ENCODE measurements at regions not wholly inside any gene's neighbourhood (a gene's known extent, or its start where the extent isn't known, plus 50 kb on each side); places are given as distances from the start of the nearest gene placed in this dataset.

DNA sequence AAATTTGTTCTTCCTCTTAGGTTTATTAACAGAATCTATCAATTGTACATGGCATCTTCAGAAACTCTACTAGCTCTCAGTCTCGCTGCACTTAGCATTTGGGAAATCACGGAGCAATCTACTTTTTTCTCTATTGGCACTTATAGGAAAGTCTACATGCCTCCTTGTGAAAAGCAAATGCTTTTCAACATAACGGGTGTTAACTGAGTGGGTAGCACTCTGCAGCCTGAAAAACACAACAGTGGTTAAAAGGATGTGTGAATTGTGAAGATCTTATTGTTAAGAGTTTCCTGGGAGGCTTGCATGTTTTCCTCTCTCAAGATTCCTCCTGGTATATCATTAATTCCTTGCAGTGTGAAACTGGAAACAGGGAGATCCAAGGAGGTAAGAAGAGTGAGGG is 204.2 kb upstream of the SESN3 start:
- Mint-ChIP-seq H3K4me3 (no peak overlapping the region), H3K27ac (no peak overlapping the region), H3K9me3 (no peaks in the 10 kb centered on the region), H3K36me3 (ENCODE audit: low read depth) (no peaks in the 10 kb centered on the region), H3K27me3 (peaks cover 4% of the 10 kb centered on the region), H3K4me1 (ENCODE audit: low read depth) (peaks cover 13% of the 10 kb centered on the region)
- Histone ChIP-seq H3K27ac (ENCODE audit: low read depth in 1 of 2, low read length in 2 of 2) (no peak overlapping the region), H3K9me3 (ENCODE audit: control insufficient read depth in 1 of 2, insufficient read depth in 1 of 2, low read length in 2 of 2) (no peaks in the 10 kb centered on the region), H3K4me3 (ENCODE audit: low read length) (no peak overlapping the region), H3K36me3 (ENCODE audit: insufficient read depth, low read length) (no peaks in the 10 kb centered on the region), H3K4me1 (ENCODE audit: insufficient read depth, low read length) (no peaks in the 10 kb centered on the region), H3K27me3 (ENCODE audit: control insufficient read depth in 1 of 2, insufficient read depth in 2 of 2, low read length in 2 of 2) (no peaks in the 10 kb centered on the region)
- DNase-seq (no peak), ATAC-seq (ENCODE audit: poor library complexity) (no peak)
- intact Hi-C loops (cut with DNase I, micrococcal nuclease): no loop called here
- ChIA-PET CTCF (no interaction called here), POLR2A (no interaction called here)
- TF ChIP-seq, protein P1, sequence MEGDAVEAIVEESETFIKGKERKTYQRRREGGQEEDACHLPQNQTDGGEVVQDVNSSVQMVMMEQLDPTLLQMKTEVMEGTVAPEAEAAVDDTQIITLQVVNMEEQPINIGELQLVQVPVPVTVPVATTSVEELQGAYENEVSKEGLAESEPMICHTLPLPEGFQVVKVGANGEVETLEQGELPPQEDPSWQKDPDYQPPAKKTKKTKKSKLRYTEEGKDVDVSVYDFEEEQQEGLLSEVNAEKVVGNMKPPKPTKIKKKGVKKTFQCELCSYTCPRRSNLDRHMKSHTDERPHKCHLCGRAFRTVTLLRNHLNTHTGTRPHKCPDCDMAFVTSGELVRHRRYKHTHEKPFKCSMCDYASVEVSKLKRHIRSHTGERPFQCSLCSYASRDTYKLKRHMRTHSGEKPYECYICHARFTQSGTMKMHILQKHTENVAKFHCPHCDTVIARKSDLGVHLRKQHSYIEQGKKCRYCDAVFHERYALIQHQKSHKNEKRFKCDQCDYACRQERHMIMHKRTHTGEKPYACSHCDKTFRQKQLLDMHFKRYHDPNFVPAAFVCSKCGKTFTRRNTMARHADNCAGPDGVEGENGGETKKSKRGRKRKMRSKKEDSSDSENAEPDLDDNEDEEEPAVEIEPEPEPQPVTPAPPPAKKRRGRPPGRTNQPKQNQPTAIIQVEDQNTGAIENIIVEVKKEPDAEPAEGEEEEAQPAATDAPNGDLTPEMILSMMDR (IDR thresholded peaks at IDR 0.05): no peak

GRCh38 chr11:95434489-95435057 is 203.6 kb upstream of the SESN3 start:
- Histone ChIP-seq H3K36me3 (ENCODE audit: insufficient read depth, low read length) (no peaks in the 10 kb centered on the region), H3K27ac (ENCODE audit: low read depth in 1 of 2, low read length in 2 of 2) (no peak overlapping the region), H3K4me1 (ENCODE audit: insufficient read depth, low read length) (no peaks in the 10 kb centered on the region), H3K9me3 (ENCODE audit: control insufficient read depth in 1 of 2, insufficient read depth in 1 of 2, low read length in 2 of 2) (no peaks in the 10 kb centered on the region), H3K4me3 (ENCODE audit: low read length) (no peak overlapping the region), H3K27me3 (ENCODE audit: control insufficient read depth in 1 of 2, insufficient read depth in 2 of 2, low read length in 2 of 2) (no peaks in the 10 kb centered on the region)
- DNase-seq (peak in 1 of 14 experiments; percentile 9), ATAC-seq (ENCODE audit: poor library complexity) (no peak)
- no peaks in the 10 kb centered on the region for H3K9me3 Mint-ChIP-seq
- H3K27me3 Mint-ChIP-seq: peaks cover 4% of the 10 kb centered on the region
- POLR2A ChIA-PET: interaction anchor here (1.0 kb wide), 1 partner anchor 203 kb away, joined by 3 read pairs; no protein-coding TSS in a partner anchor
- H3K4me1 Mint-ChIP-seq (ENCODE audit: low read depth): peaks cover 13% of the 10 kb centered on the region
- H3K4me3 Mint-ChIP-seq: no peak overlapping the region
- TF ChIP-seq, protein P1 (IDR thresholded peaks at IDR 0.05): no peak
- H3K36me3 Mint-ChIP-seq (ENCODE audit: low read depth): no peaks in the 10 kb centered on the region
- H3K27ac Mint-ChIP-seq: no peak overlapping the region
- intact Hi-C loops (cut with DNase I, micrococcal nuclease): no loop called here
- CTCF ChIA-PET: interaction anchor here (0.6 kb wide), 1 partner anchor 299 kb away, joined by 3 read pairs; no protein-coding TSS in a partner anchor

DNA sequence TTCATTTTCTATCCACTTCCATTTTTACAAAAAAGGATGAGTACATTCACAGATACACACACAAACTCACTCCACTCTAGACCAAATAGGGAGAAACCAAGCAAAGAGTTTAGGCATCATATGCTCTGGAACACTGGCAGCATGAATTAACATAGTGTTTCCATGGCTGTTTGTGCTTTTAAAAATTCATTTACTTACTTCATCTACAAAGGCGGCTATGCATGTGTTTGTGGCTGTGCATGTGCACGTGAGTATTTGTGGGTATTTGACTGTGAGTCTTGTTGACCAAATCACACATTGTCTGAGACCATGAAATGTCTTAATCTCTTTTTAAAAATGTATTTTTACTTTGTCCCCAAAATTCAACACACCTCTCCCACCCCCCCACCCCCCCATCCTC is 203.0 kb upstream of the SESN3 start:
- TF ChIP-seq, protein P1 (IDR thresholded peaks at IDR 0.05): no peak
- ATAC-seq (ENCODE audit: poor library complexity): no peak
- H3K4me1 Mint-ChIP-seq (ENCODE audit: low read depth): peaks cover 13% of the 10 kb centered on the region
- POLR2A ChIA-PET: interaction anchor here (1.0 to 1.5 kb wide), 2 partner anchors 202 kb away, joined by 3 to 6 read pairs; partner anchors contain the start of gene SESN3
- no peak overlapping the region for H3K27ac Mint-ChIP-seq
- H3K27ac ChIP-seq (ENCODE audit: low read depth in 1 of 2, low read length in 2 of 2): no peak overlapping the region
- no peaks in the 10 kb centered on the region for H3K36me3 ChIP-seq (ENCODE audit: insufficient read depth, low read length)
- H3K4me1 ChIP-seq (ENCODE audit: insufficient read depth, low read length): no peaks in the 10 kb centered on the region
- peaks cover 4% of the 10 kb centered on the region for H3K27me3 Mint-ChIP-seq
- no peak overlapping the region for H3K4me3 Mint-ChIP-seq
- H3K9me3 ChIP-seq (ENCODE audit: control insufficient read depth in 1 of 2, insufficient read depth in 1 of 2, low read length in 2 of 2): no peaks in the 10 kb centered on the region
- H3K9me3 Mint-ChIP-seq: no peaks in the 10 kb centered on the region
- no peak overlapping the region for H3K4me3 ChIP-seq (ENCODE audit: low read length)
- no peaks in the 10 kb centered on the region for H3K27me3 ChIP-seq (ENCODE audit: control insufficient read depth in 1 of 2, insufficient read depth in 2 of 2, low read length in 2 of 2)
- intact Hi-C loops (cut with DNase I, micrococcal nuclease): no loop called here
- no peaks in the 10 kb centered on the region for H3K36me3 Mint-ChIP-seq (ENCODE audit: low read depth)
- CTCF ChIA-PET: interaction anchor here (0.6 kb wide), 1 partner anchor 300 kb away, joined by 3 read pairs; no protein-coding TSS in a partner anchor
- DNase-seq: no peak
